Stimulated activated CD8-positive, alpha-beta memory T cell treated with anti-CD3 and anti-CD28 coated beads, Interleukin-7, amount 100 ng/mL, for 4 hours (primary cell): ENCODE measurements at regions not wholly inside any gene's neighbourhood (a gene's known extent, or its start where the extent isn't known, plus 50 kb on each side); places are given as distances from the start of the nearest gene placed in this dataset.

Experiments used
- DNase-seq, 2 donors: peaks; one replicate each; pipeline ENCODE4 v3.0.0-alpha.2; 2020; ENCODE audit warnings: low read depth in 2 of 2

DNA sequence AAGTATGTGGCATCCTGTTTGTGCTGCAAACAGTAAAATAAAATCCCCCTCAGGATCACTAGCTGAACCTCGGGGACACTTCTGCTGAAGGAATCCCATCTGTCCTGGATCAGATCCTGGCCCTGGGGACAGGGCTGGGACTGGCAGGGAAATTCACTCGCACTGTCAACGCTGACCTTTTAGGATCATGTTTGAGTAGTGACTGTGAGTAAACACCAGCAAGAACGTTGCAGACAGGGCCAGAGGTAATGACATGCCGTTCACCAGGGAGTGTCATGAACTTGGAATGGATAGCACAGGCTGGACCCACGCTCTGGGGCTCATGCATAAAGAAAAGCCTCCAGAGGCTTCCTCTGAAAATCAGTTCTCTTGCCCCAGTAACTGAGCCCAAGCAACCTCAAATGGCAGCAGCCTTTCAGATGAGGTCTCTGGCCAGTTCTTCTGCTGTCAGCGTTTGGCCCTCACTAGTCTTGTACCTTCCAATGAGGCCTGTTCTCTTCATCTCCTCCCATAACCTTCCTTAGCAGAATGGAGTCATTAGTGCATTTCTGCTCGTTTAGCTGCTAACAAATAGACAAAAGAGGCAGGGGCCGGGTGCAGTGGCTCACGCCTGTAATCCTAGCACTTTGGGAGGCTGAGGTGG, 51.0 kb upstream of the BARX2 start:
- no peak for DNase-seq

- no peak for DNase-seq
Observed at GRCh38 chr11:129323896-129324502, 51.6 kb upstream of the BARX2 start.

DNA sequence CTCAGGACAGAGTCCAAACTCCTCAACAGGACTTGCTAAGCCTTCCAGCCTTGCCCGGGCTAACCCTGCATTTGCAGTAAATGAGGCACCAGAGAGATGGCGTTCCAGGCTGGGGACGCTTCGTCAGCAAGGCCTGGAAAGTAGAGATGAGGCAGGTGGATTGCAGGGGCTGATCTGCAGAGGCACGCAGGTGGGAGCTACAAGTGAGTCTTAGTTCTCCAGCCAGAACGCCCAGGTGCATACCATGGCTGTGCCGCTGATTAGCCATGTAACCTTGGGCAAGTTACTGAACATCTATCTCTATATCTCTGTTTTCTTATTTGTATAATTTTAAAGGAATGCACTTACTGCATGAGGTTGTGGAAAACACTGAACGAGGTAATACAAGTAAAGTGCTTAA, 52.7 kb upstream of the BARX2 start:
- no peak for DNase-seq

DNA sequence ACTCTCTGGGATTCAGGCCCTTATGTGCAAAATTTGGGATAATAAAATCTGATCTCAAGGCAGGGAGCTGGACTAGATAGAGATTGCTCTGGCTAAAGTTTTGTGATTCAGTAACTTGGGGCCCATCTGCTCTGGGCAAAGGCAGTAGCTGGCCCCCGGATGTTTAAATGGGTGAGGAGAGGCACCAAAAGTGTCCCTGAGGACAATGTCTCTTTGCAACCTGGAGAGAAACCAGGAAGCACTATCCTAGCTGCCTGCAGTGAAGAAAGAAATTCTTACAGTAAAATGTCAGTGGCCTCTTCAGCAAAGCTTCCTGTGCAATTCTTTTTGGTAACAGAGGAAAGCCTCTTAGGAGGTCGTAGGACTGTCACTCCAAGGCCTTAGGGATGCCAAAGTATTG, 54.6 kb upstream of the BARX2 start:
- DNase-seq: no peak

GRCh38 chr11:129320494-129320893, 55.2 kb upstream of the BARX2 start:
- DNase-seq: no peak

GRCh38 chr11:129319751-129320150, 55.9 kb upstream of the BARX2 start:
- DNase-seq: no peak

- no peak for DNase-seq
Observed at GRCh38 chr11:129319201-129319600, 56.4 kb upstream of the BARX2 start.

GRCh38 chr11:129317571-129317970, 58.1 kb upstream of the BARX2 start:
- DNase-seq: no peak

DNA sequence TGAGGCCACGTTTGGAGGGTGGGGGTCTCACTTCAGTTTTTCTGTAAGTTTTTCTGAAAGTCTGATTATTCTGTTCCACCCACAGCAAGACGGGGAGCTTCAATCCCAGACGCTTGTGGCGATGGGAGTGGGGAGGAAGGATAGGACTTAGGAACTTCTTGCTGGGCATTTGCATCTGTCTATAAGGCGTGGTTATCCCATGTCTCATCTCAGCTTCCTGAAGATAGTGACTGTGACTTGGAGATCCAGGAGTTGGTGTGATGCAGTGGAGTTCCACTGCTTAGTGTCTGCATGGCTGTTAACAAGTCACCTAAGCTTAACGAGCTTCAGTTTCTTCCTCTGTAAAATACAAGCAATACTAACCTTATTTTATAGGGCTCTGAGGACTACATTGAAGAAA, 58.9 kb upstream of the BARX2 start:
- DNase-seq: no peak

- no peak for DNase-seq
Observed at GRCh38 chr11:129315781-129316579, 59.7 kb upstream of the BARX2 start.

DNA sequence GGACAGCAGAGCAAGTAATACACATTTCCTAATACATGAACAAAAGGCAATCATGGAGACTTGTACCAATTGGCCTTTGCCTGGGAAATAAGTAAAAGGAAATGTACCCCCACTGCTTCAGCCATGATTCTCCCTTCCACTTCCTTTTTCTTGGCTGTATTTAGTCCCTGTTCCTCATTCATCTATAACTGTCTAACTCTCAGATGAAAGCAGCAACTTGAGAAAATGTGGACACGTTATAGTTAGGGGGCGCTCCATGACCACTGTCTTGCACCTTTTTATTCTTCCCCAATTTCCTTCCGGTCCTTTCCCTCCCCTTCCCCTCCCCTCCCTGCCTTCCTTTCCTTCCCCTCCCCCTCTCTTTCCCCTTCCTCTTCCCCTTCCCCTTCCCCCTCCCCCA, 61.3 kb upstream of the BARX2 start:
- DNase-seq: no peak

DNA sequence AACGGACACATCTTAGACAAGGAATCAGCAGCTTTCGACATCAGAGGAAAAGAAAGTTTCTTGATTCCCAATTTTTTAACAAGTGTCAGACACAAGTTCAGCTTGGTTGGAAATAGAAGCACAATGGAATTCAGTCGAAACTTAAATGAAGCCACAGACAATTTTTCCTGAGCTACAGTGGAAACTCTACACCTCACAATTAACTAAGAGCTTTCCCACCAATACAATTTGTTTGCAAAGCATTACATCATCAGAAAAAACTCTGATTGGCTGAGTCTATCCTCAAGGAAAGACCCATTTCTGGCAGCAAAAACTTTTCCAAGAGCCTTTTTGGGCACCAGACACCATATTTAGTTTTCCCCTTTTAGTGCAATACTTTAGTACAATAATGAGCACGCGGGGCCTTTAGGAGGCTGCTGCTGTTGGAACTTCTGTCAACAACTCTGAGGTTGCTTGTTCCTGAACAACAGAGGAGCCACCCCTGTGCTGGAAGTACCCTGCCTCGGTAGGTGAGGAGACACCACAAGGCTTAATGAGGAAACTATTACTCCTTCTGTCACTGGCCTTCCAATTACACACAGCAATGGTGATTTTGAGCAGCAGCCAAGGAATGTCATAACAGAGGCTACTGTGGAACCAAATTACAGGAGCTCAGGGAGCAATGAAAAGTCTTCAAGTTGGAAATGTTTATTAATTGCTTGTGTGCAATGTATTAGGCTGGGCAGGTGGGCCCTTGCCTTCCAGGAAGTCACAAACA, 61.9 kb upstream of the BARX2 start:
- no peak for DNase-seq

- DNase-seq: no peak
Observed at GRCh38 chr11:129312730-129313503, 62.7 kb upstream of the BARX2 start.

- DNase-seq: no peak
Observed at GRCh38 chr11:129308241-129308865, 67.3 kb upstream of the BARX2 start.

- DNase-seq: no peak
Observed at GRCh38 chr11:129307162-129307561, 68.5 kb upstream of the BARX2 start.

- DNase-seq: no peak
Observed at GRCh38 chr11:129302386-129303101, 73.1 kb upstream of the BARX2 start.

- no peak for DNase-seq
Observed at GRCh38 chr11:129300099-129300498, 75.5 kb upstream of the BARX2 start.

DNA sequence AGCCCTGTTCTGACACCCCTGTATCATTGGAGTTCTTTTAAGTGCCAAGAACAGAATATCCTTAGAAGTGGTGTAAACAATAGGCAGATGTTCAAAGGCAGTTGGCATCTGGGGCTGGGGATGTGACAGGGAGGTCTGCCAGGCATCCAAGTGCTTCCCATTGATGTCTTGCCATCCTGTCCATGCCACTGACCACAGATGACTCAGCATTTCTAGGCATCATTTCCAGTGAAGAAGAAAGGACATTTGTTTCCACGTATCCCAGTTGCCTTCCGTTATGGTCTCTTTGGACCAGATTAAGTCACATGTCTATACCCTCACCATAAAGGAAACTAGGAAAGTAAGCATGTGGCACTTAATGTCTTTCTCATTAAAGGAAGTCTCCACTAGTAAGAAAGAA, 76.7 kb upstream of the BARX2 start:
- no peak for DNase-seq

- DNase-seq: no peak
Observed at GRCh38 chr11:129295746-129296145, 79.9 kb upstream of the BARX2 start.

GRCh38 chr11:129292771-129293170, 82.9 kb upstream of the BARX2 start:
- no peak for DNase-seq
